GM19372 (cell line): ENCODE measurements at regions not wholly inside any gene's neighbourhood (a gene's known extent, or its start where the extent isn't known, plus 50 kb on each side); places are given as distances from the start of the nearest gene placed in this dataset.
"Not testable (repeated sequence)": the region's sequence is repeated elsewhere in the genome, so short reads cannot be mapped to it uniquely, and the experiment has no call there.

Source experiments
- ATAC-seq: cut with Tn5 transposase; IDR thresholded peaks from one replicate; pipeline ENCODE4 v1.9.1; 2021; ENCODE audit warnings: mild to moderate bottlenecking, low read depth, moderate library complexity; ENCODE audit not compliant: unreplicated experiment

- no peak for ATAC-seq
Observed at GRCh38 chr6:27553123-27553904, 80.4 kb upstream of the ZNF184 start.

GRCh38 chr6:27551607-27552006 lies 78.7 kb upstream of the ZNF184 start:
- ATAC-seq = no peak

GRCh38 chr6:27550692-27551091 lies 77.8 kb upstream of the ZNF184 start:
- ATAC-seq = no peak

- not testable (repeated sequence) for ATAC-seq
Observed at GRCh38 chr6:27549241-27549598, 76.3 kb upstream of the ZNF184 start.

GRCh38 chr6:27547157-27548075 lies 74.5 kb upstream of the ZNF184 start:
- no peak for ATAC-seq

GRCh38 chr6:27546522-27546921 lies 73.6 kb upstream of the ZNF184 start:
- ATAC-seq = no peak

GRCh38 chr6:27545271-27546046 lies 72.6 kb upstream of the ZNF184 start:
- no peak for ATAC-seq

- ATAC-seq = no peak
Observed at GRCh38 chr6:27544612-27545260, 71.8 kb upstream of the ZNF184 start.

- ATAC-seq = not testable (repeated sequence)
Observed at GRCh38 chr6:27544135-27544534, 71.2 kb upstream of the ZNF184 start.

GRCh38 chr6:27542485-27542884 lies 69.6 kb upstream of the ZNF184 start:
- no peak for ATAC-seq

GRCh38 chr6:27541933-27542297 lies 69.0 kb upstream of the ZNF184 start:
- no peak for ATAC-seq

GRCh38 chr6:27541212-27541932 lies 68.5 kb upstream of the ZNF184 start:
- no peak for ATAC-seq

- ATAC-seq = no peak
Observed at GRCh38 chr6:27539551-27539950, 66.6 kb upstream of the ZNF184 start.

- no peak for ATAC-seq
Observed at GRCh38 chr6:27532820-27533538, 60.1 kb upstream of the ZNF184 start.

- no peak for ATAC-seq
Observed at GRCh38 chr6:27531772-27532459, 59.0 kb upstream of the ZNF184 start.

- not testable (repeated sequence) for ATAC-seq
Observed at GRCh38 chr6:27529796-27530195, 56.9 kb upstream of the ZNF184 start.

GRCh38 chr6:27528714-27529113 lies 55.8 kb upstream of the ZNF184 start:
- no peak for ATAC-seq
